GM19043 (cell line): ENCODE measurements at regions not wholly inside any gene's neighbourhood (a gene's known extent, or its start where the extent isn't known, plus 50 kb on each side); places are given as distances from the start of the nearest gene placed in this dataset.

Source experiments
- ATAC-seq: cut with Tn5 transposase; IDR thresholded peaks from one replicate; pipeline ENCODE4 v1.9.1; 2021; ENCODE audit warnings: low read depth; ENCODE audit not compliant: unreplicated experiment

GRCh38 chr6:51562198-51562597 lies 525.2 kb downstream of the PKHD1 start:
- ATAC-seq, result peak; percentile 87
